Trophoblast cell (in vitro differentiated cells and primary cell): ENCODE measurements at regions not wholly inside any gene's neighbourhood (a gene's known extent, or its start where the extent isn't known, plus 50 kb on each side); places are given as distances from the start of the nearest gene placed in this dataset.

Experiments used
- DNase-seq, 2 donors: peaks; one replicate each; pipeline ENCODE4 v3.0.0-alpha.2; 2016
- H2AFZ ChIP-seq: 2 replicates; pipeline ENCODE4 v1.6.1; 2013; ENCODE audit warnings: low read length, moderate library complexity, mild to moderate bottlenecking; ENCODE audit not compliant: insufficient read depth, poor library complexity
- H2AK5ac ChIP-seq: 2 replicates; pipeline ENCODE4 v1.6.1; 2013; ENCODE audit warnings: mild to moderate bottlenecking, low read length
- H2BK120ac ChIP-seq: 2 replicates; pipeline ENCODE4 v1.6.1; 2013; ENCODE audit warnings: low read length, mild to moderate bottlenecking, moderate library complexity; ENCODE audit not compliant: insufficient read depth, poor library complexity
- H2BK12ac ChIP-seq: 2 replicates; pipeline ENCODE4 v1.6.1; 2013; ENCODE audit warnings: mild to moderate bottlenecking, low read length, moderate library complexity
- H2BK5ac ChIP-seq: 2 replicates; pipeline ENCODE4 v1.6.1; 2013; ENCODE audit warnings: low read length, low read depth, moderate library complexity, mild to moderate bottlenecking; ENCODE audit not compliant: poor library complexity
- H3K14ac ChIP-seq: 2 replicates; pipeline ENCODE4 v1.6.1; 2013; ENCODE audit warnings: mild to moderate bottlenecking, low read length
- H3K18ac ChIP-seq: 2 replicates; pipeline ENCODE4 v1.6.1; 2013; ENCODE audit warnings: mild to moderate bottlenecking, low read length
- H3K23ac ChIP-seq: 2 replicates; pipeline ENCODE4 v1.6.1; 2013; ENCODE audit warnings: low read length
- H3K27ac ChIP-seq: 2 replicates; pipeline ENCODE4 v1.5.1; 2013; ENCODE audit warnings: low read depth, mild to moderate bottlenecking, inconsistent platforms, low read length, moderate library complexity
- H3K27me3 ChIP-seq: 2 replicates; pipeline ENCODE4 v1.6.1; 2013; ENCODE audit warnings: inconsistent platforms, mild to moderate bottlenecking, low read length, moderate library complexity; ENCODE audit not compliant: insufficient read depth
- H3K36me3 ChIP-seq, 2 experiments: 1 replicate in 1 of 2; 2 replicates in 1 of 2; pipeline ENCODE4 v1.6.1; 2013; ENCODE audit warnings: low read length in 2 of 2, mild to moderate bottlenecking in 2 of 2, moderate library complexity in 1 of 2; ENCODE audit not compliant: insufficient read depth in 2 of 2, control insufficient read depth in 1 of 2
- H3K4ac ChIP-seq: 2 replicates; pipeline ENCODE4 v1.6.1; 2013; ENCODE audit warnings: low read depth, mild to moderate bottlenecking, low read length, moderate library complexity
- H3K4me1 ChIP-seq, 2 experiments: 1 replicate in 1 of 2; 2 replicates in 1 of 2; pipeline ENCODE4 v1.6.1; 2013; ENCODE audit warnings: low read length in 2 of 2, mild to moderate bottlenecking in 2 of 2, moderate library complexity in 1 of 2; ENCODE audit not compliant: insufficient read depth in 2 of 2, control insufficient read depth in 1 of 2
- H3K4me2 ChIP-seq: 2 replicates; pipeline ENCODE4 v1.6.1; 2013; ENCODE audit warnings: inconsistent platforms, mild to moderate bottlenecking, low read length, moderate library complexity
- H3K4me3 ChIP-seq: 2 replicates; pipeline ENCODE4 v1.5.1; 2013; ENCODE audit warnings: mild to moderate bottlenecking, low read depth, low read length, inconsistent platforms
- H3K79me1 ChIP-seq: one replicate; pipeline ENCODE4 v1.6.1; 2013; ENCODE audit warnings: low read length
- H3K79me2 ChIP-seq: 2 replicates; pipeline ENCODE4 v1.6.1; 2013; ENCODE audit warnings: low read length, mild to moderate bottlenecking; ENCODE audit not compliant: control insufficient read depth, insufficient read depth, poor library complexity
- H3K9ac ChIP-seq: 2 replicates; pipeline ENCODE4 v1.6.1; 2013; ENCODE audit warnings: mild to moderate bottlenecking, low read length
- H3K9me3 ChIP-seq: 2 replicates; pipeline ENCODE4 v1.6.1; 2013; ENCODE audit warnings: low read depth, mild to moderate bottlenecking, control low read depth, inconsistent platforms, low read length; ENCODE audit not compliant: insufficient read depth
- H4K12ac ChIP-seq: 2 replicates; pipeline ENCODE4 v1.6.1; 2013; ENCODE audit warnings: low read depth, mild to moderate bottlenecking, low read length, moderate library complexity
- H4K8ac ChIP-seq: 2 replicates; pipeline ENCODE4 v1.6.1; 2013; ENCODE audit warnings: low read depth, mild to moderate bottlenecking, low read length, moderate library complexity
- H4K91ac ChIP-seq: one replicate; pipeline ENCODE4 v1.6.1; 2013; ENCODE audit warnings: low read depth, mild to moderate bottlenecking, low read length, moderate library complexity
- WGBS: extraction: QIAGEN DNeasy Blood & Tissue Kit; methylation state at CpG from one replicate; pipeline ENCODE4 v1.1.7; 2013; ENCODE audit warnings: missing lambda C conversion rate; ENCODE audit not compliant: insufficient read length, insufficient coverage; ENCODE audit errors: extremely low coverage; 5-methylcytosine and 5-hydroxymethylcytosine counted together

GRCh38 chr5:106755066-106755465, 915.7 kb downstream of the EFNA5 start:
- Histone ChIP-seq H3K18ac (no peak overlapping the region), H2AFZ (no peak overlapping the region), H3K4me3 (no peak overlapping the region), H3K4me1 (no peaks in the 10 kb centered on the region), H3K27ac (no peak overlapping the region), H2AK5ac (no peak overlapping the region), H4K8ac (no peak overlapping the region), H3K9me3 (no peaks in the 10 kb centered on the region), H3K4ac (no peak overlapping the region), H3K36me3 (no peaks in the 10 kb centered on the region), H4K91ac (no peak overlapping the region), H3K79me2 (no peaks in the 10 kb centered on the region), H3K4me2 (no peak overlapping the region), H2BK12ac (no peak overlapping the region), H3K14ac (no peak overlapping the region), H3K79me1 (no peaks in the 10 kb centered on the region), H2BK5ac (no peak overlapping the region), H3K27me3 (no peaks in the 10 kb centered on the region), H2BK120ac (no peak overlapping the region), H3K23ac (no peak overlapping the region), H4K12ac (no peak overlapping the region), H3K9ac (no peak overlapping the region)
- no CpG with 5 or more reads among the region's 2 CpGs for WGBS
- no peak for DNase-seq

- DNase-seq: no peak
- Histone ChIP-seq H3K14ac (no peak overlapping the region), H3K79me1 (no peaks in the 10 kb centered on the region), H2BK120ac (no peak overlapping the region), H3K23ac (no peak overlapping the region), H3K27ac (no peak overlapping the region), H4K91ac (no peak overlapping the region), H2BK5ac (no peak overlapping the region), H3K9ac (no peak overlapping the region), H3K4me2 (no peak overlapping the region), H2AK5ac (no peak overlapping the region), H4K8ac (no peak overlapping the region), H3K36me3 (no peaks in the 10 kb centered on the region), H2BK12ac (no peak overlapping the region), H3K18ac (no peak overlapping the region), H3K79me2 (no peaks in the 10 kb centered on the region), H3K4me1 (no peaks in the 10 kb centered on the region), H2AFZ (no peak overlapping the region), H3K4ac (no peak overlapping the region), H3K27me3 (no peaks in the 10 kb centered on the region), H4K12ac (no peak overlapping the region), H3K9me3 (no peaks in the 10 kb centered on the region), H3K4me3 (no peak overlapping the region)
Measured at GRCh38 chr5:106749826-106750225, 920.9 kb downstream of the EFNA5 start.

GRCh38 chr5:106739127-106739526, 931.6 kb downstream of the EFNA5 start:
- Histone ChIP-seq H3K14ac (no peak overlapping the region), H3K27me3 (no peaks in the 10 kb centered on the region), H2AK5ac (no peak overlapping the region), H3K9ac (no peak overlapping the region), H3K4me1 (no peaks in the 10 kb centered on the region), H2AFZ (no peak overlapping the region), H3K79me1 (no peaks in the 10 kb centered on the region), H3K27ac (no peak overlapping the region), H3K23ac (no peak overlapping the region), H3K9me3 (no peaks in the 10 kb centered on the region), H2BK120ac (no peak overlapping the region), H3K18ac (no peak overlapping the region), H3K4ac (no peak overlapping the region), H4K91ac (no peak overlapping the region), H3K4me2 (no peak overlapping the region), H3K4me3 (no peak overlapping the region), H2BK12ac (no peak overlapping the region), H4K8ac (no peak overlapping the region), H2BK5ac (no peak overlapping the region), H4K12ac (no peak overlapping the region), H3K36me3 (no peaks in the 10 kb centered on the region), H3K79me2 (no peaks in the 10 kb centered on the region)
- no peak for DNase-seq
- no CpG with 5 or more reads among the region's 2 CpGs for WGBS

GRCh38 chr5:106737111-106737510, 933.6 kb downstream of the EFNA5 start:
- H3K4me2 ChIP-seq: no peak overlapping the region
- H2BK120ac ChIP-seq: no peak overlapping the region
- H2AK5ac ChIP-seq: no peak overlapping the region
- H3K9ac ChIP-seq: no peak overlapping the region
- no peak overlapping the region for H4K91ac ChIP-seq
- H3K79me1 ChIP-seq: no peaks in the 10 kb centered on the region
- H4K12ac ChIP-seq: no peak overlapping the region
- no peaks in the 10 kb centered on the region for H3K36me3 ChIP-seq
- H2AFZ ChIP-seq: no peak overlapping the region
- no peak overlapping the region for H3K4me3 ChIP-seq
- H2BK5ac ChIP-seq: no peak overlapping the region
- no peak overlapping the region for H3K4ac ChIP-seq
- no peak for DNase-seq
- no peaks in the 10 kb centered on the region for H3K79me2 ChIP-seq
- H4K8ac ChIP-seq: no peak overlapping the region
- no CpG with 5 or more reads among the region's 1 CpG for WGBS
- no peak overlapping the region for H3K18ac ChIP-seq
- no peaks in the 10 kb centered on the region for H3K27me3 ChIP-seq
- H3K4me1 ChIP-seq: no peaks in the 10 kb centered on the region
- no peak overlapping the region for H3K14ac ChIP-seq
- H3K27ac ChIP-seq: no peak overlapping the region
- H3K9me3 ChIP-seq: no peaks in the 10 kb centered on the region
- H3K23ac ChIP-seq: no peak overlapping the region
- no peak overlapping the region for H2BK12ac ChIP-seq

- Histone ChIP-seq H3K14ac (no peak overlapping the region), H3K9me3 (no peaks in the 10 kb centered on the region), H2BK5ac (no peak overlapping the region), H2BK120ac (no peak overlapping the region), H3K4me1 (no peaks in the 10 kb centered on the region), H4K91ac (no peak overlapping the region), H3K36me3 (no peaks in the 10 kb centered on the region), H3K79me1 (no peaks in the 10 kb centered on the region), H3K9ac (no peak overlapping the region), H4K12ac (no peak overlapping the region), H3K23ac (no peak overlapping the region), H2AFZ (no peak overlapping the region), H2AK5ac (no peak overlapping the region), H2BK12ac (no peak overlapping the region), H3K79me2 (no peaks in the 10 kb centered on the region), H4K8ac (no peak overlapping the region), H3K4ac (no peak overlapping the region), H3K27me3 (no peaks in the 10 kb centered on the region), H3K27ac (no peak overlapping the region), H3K4me2 (no peak overlapping the region), H3K18ac (no peak overlapping the region), H3K4me3 (no peak overlapping the region)
- DNase-seq: no peak
Measured at GRCh38 chr5:106732624-106733023, 938.1 kb downstream of the EFNA5 start.
